SK-N-SH (cell line): ENCODE measurements at regions not wholly inside any gene's neighbourhood (a gene's known extent, or its start where the extent isn't known, plus 50 kb on each side); places are given as distances from the start of the nearest gene placed in this dataset.

ENCODE experiments used
- CTCF ChIA-PET: fragments of 300-600, 350-600 bp; formaldehyde crosslinking; extraction: SDS; loops from one replicate; lab custom pipeline; 2021; lab: Yijun Ruan, JAX
- POLR2A ChIA-PET: fragments of 350-600 bp; sonication (Branson Sonifier 250); formaldehyde crosslinking; extraction: SDS; loops from one replicate; lab custom pipeline; 2020; ENCODE audit warnings: antibody characterized with exemption, inconsistent platforms; lab: Yijun Ruan, JAX
- DNase-seq: peaks from one replicate; pipeline ENCODE4 v3.0.0; 2012
- H2AFZ ChIP-seq: fragments of 200-600 bp; sonication (generic); 2 replicates; pipeline ENCODE4 v1.8.1; 2016; ENCODE audit warnings: antibody characterized with exemption, mild to moderate bottlenecking, low read depth
- H3F3A ChIP-seq: fragments of 200-600 bp; sonication (generic); replicated peaks from 2 replicates; pipeline ENCODE3; 2016; ENCODE audit warnings: antibody characterized with exemption, mild to moderate bottlenecking; ENCODE audit not compliant: insufficient read depth
- H3K27ac ChIP-seq, 2 experiments: fragments of 200-500 bp in 1 of 2; fragments of 200-600 bp in 1 of 2; sonication (Bioruptor generic) in 1 of 2; sonication (generic), shearing (Covaris generic) in 1 of 2; 2 replicates each; pipeline versions ENCODE4 v1.5.1 to v1.6.1; 2014 to 2016; ENCODE audit warnings: low read depth in 2 of 2, inconsistent platforms in 1 of 2, low read length in 1 of 2, mild to moderate bottlenecking in 1 of 2, mixed read lengths in 1 of 2
- H3K27me3 ChIP-seq: fragments of 200-600 bp; sonication (generic), shearing (Covaris generic); 2 replicates; pipeline ENCODE4 v1.6.1; 2016; ENCODE audit warnings: mixed run types; ENCODE audit not compliant: insufficient read depth
- H3K36me3 ChIP-seq, 2 experiments: fragments of 200-500 bp in 1 of 2; fragments of 200-600 bp in 1 of 2; sonication (Bioruptor generic) in 1 of 2; sonication (generic) in 1 of 2; replicated peaks in 1 of 2; 2 replicates each; pipeline versions ENCODE3 to v1.5.1; 2014 to 2016; ENCODE audit warnings: low read length in 1 of 2, mild to moderate bottlenecking in 1 of 2; ENCODE audit not compliant: insufficient read depth in 2 of 2, control insufficient read depth in 1 of 2
- H3K4me1 ChIP-seq, 2 experiments: fragments of 200-500 bp in 1 of 2; fragments of 200-600 bp in 1 of 2; sonication (Bioruptor generic) in 1 of 2; sonication (generic), shearing (Covaris generic) in 1 of 2; 2 replicates each; pipeline versions ENCODE4 v1.5.1 to v1.6.1; 2014 to 2016; ENCODE audit warnings: low read depth in 1 of 2, low read length in 1 of 2, mixed run types in 1 of 2; ENCODE audit not compliant: insufficient read depth in 2 of 2, control insufficient read depth in 1 of 2
- H3K4me2 ChIP-seq: fragments of 200-600 bp; sonication (generic), shearing (Covaris generic); 2 replicates; pipeline ENCODE4 v1.6.1; 2017; ENCODE audit warnings: mixed run types
- H3K4me3 ChIP-seq, 2 experiments: fragments of 200-500 bp in 1 of 2; fragments of 200-600 bp in 1 of 2; sonication (Bioruptor generic) in 1 of 2; sonication (generic), shearing (Covaris generic) in 1 of 2; 2 replicates each; pipeline versions ENCODE4 v1.5.1 to v1.8.1; 2014 to 2016; ENCODE audit warnings: low read depth in 2 of 2, inconsistent platforms in 1 of 2, low read length in 1 of 2, mild to moderate bottlenecking in 1 of 2, mixed read lengths in 1 of 2, moderate library complexity in 1 of 2
- H3K79me2 ChIP-seq: fragments of 200-600 bp; sonication (generic); 2 replicates; pipeline ENCODE4 v1.8.1; 2017; ENCODE audit warnings: mild to moderate bottlenecking; ENCODE audit not compliant: insufficient read depth
- H3K9ac ChIP-seq: fragments of 200-600 bp; sonication (generic); 2 replicates; pipeline ENCODE4 v1.6.1; 2017; ENCODE audit warnings: mixed run types
- H3K9me2 ChIP-seq: fragments of 200-600 bp; sonication (generic); 2 replicates; pipeline ENCODE4 v1.6.1; 2017; ENCODE audit warnings: mixed run types
- H3K9me3 ChIP-seq: fragments of 200-600 bp; sonication (generic); 2 replicates; pipeline ENCODE4 v1.6.1; 2017; ENCODE audit warnings: mixed run types, mild to moderate bottlenecking, moderate library complexity
- H4K20me1 ChIP-seq: fragments of 200-600 bp; sonication (generic); 2 replicates; pipeline ENCODE4 v1.6.1; 2017; ENCODE audit warnings: mild to moderate bottlenecking, mixed run types; ENCODE audit not compliant: insufficient read depth
- ELF1 ChIP-seq: IDR thresholded peaks from 2 replicates; pipeline ENCODE4 v1.4.0; 2012
- FOXJ3 ChIP-seq: sonication (generic); formaldehyde crosslinking; IDR thresholded peaks from 2 replicates; pipeline ENCODE4 v1.5.1; 2020; ENCODE audit warnings: mild to moderate bottlenecking, missing genetic modification reagents
- FOXM1 ChIP-seq: IDR thresholded peaks from 2 replicates; pipeline ENCODE4 v1.4.0; 2012; ENCODE audit warnings: low read depth, mild to moderate bottlenecking
- GATA2 ChIP-seq: sonication (generic); formaldehyde crosslinking; IDR thresholded peaks from 2 replicates; pipeline ENCODE4 v1.5.0; 2020; ENCODE audit warnings: mild to moderate bottlenecking, missing genetic modification reagents
- MEF2A ChIP-seq: IDR thresholded peaks from 2 replicates; pipeline ENCODE4 v1.4.0; 2012; ENCODE audit warnings: low read depth, borderline replicate concordance
- POLR2AphosphoS5 ChIP-seq: IDR thresholded peaks from 2 replicates; pipeline ENCODE4 v1.6.1; 2012; ENCODE audit warnings: low read depth, low read length
- RAD21 ChIP-seq: IDR thresholded peaks from 2 replicates; pipeline ENCODE4 v1.6.1; 2012; ENCODE audit warnings: mild to moderate bottlenecking, low read length
- RCOR1 ChIP-seq: fragments of 150-350 bp; IDR thresholded peaks from 2 replicates; pipeline ENCODE4 v1.6.1; 2017; ENCODE audit warnings: antibody characterized with exemption, low read length
- RFX5 ChIP-seq: IDR thresholded peaks from 2 replicates; pipeline ENCODE4 v1.6.1; 2012; ENCODE audit warnings: mild to moderate bottlenecking, improper control_type of control experiment, low read length
- SIN3A ChIP-seq: IDR thresholded peaks from 2 replicates; pipeline ENCODE4 v1.6.1; 2012; ENCODE audit warnings: low read depth, mild to moderate bottlenecking, low read length, moderate library complexity, borderline replicate concordance
- TAF1 ChIP-seq: IDR thresholded peaks from 2 replicates; pipeline ENCODE4 v1.6.1; 2012; ENCODE audit warnings: low read depth, mild to moderate bottlenecking, low read length, moderate library complexity, borderline replicate concordance
- TCF12 ChIP-seq: IDR thresholded peaks from 2 replicates; pipeline ENCODE4 v1.4.0; 2012
- TEAD4 ChIP-seq: IDR thresholded peaks from 2 replicates; pipeline ENCODE4 v1.4.0; 2012; ENCODE audit warnings: mild to moderate bottlenecking, borderline replicate concordance; ENCODE audit not compliant: insufficient read depth
- USF1 ChIP-seq: IDR thresholded peaks from 2 replicates; pipeline ENCODE4 v1.4.0; 2012; ENCODE audit warnings: low read depth, borderline replicate concordance
- YY1 ChIP-seq: IDR thresholded peaks from 2 replicates; pipeline ENCODE4 v1.4.0; 2012; ENCODE audit warnings: low read depth, mild to moderate bottlenecking
- WGBS: methylation state at CpG from one replicate; pipeline ENCODE4 v1.1.6; 2017; ENCODE audit warnings: low lambda C conversion rate; 5-methylcytosine and 5-hydroxymethylcytosine counted together
- TF ChIP-seq, protein P1 (sequence below): fragments of 150-350 bp; IDR thresholded peaks from 2 replicates; pipeline ENCODE4 v1.6.1; 2017; ENCODE audit warnings: antibody characterized with exemption, low read length, low read depth, borderline replicate concordance
- TF ChIP-seq, protein P2 (sequence below): IDR thresholded peaks from 2 replicates; pipeline ENCODE4; 2012
- TF ChIP-seq, protein P3 (sequence below): fragments of 150-350 bp; IDR thresholded peaks from 2 replicates; pipeline ENCODE4 v1.6.1; 2016; ENCODE audit warnings: mild to moderate bottlenecking, low read depth, low read length

GRCh38 chr4:189659287-189659686 is 281.4 kb upstream of the FRG1 start:
- no peaks in the 10 kb centered on the region for H3K9me3 ChIP-seq
- no peak overlapping the region for H3K4me2 ChIP-seq
- WGBS = 40% methylated on average over 5 of the region's 10 CpGs
- no peak for TF ChIP-seq TAF1
- TF ChIP-seq, protein P1, sequence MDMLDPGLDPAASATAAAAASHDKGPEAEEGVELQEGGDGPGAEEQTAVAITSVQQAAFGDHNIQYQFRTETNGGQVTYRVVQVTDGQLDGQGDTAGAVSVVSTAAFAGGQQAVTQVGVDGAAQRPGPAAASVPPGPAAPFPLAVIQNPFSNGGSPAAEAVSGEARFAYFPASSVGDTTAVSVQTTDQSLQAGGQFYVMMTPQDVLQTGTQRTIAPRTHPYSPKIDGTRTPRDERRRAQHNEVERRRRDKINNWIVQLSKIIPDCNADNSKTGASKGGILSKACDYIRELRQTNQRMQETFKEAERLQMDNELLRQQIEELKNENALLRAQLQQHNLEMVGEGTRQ = no peak
- no peak for TF ChIP-seq RCOR1
- TF ChIP-seq USF1 = no peak
- TF ChIP-seq FOXM1 = no peak
- no peak for TF ChIP-seq GATA2 (CRISPR knock-in tag)
- no peak for TF ChIP-seq ELF1
- no peak for TF ChIP-seq YY1
- no peak for TF ChIP-seq FOXJ3 (CRISPR knock-in tag)
- TF ChIP-seq, protein P2, sequence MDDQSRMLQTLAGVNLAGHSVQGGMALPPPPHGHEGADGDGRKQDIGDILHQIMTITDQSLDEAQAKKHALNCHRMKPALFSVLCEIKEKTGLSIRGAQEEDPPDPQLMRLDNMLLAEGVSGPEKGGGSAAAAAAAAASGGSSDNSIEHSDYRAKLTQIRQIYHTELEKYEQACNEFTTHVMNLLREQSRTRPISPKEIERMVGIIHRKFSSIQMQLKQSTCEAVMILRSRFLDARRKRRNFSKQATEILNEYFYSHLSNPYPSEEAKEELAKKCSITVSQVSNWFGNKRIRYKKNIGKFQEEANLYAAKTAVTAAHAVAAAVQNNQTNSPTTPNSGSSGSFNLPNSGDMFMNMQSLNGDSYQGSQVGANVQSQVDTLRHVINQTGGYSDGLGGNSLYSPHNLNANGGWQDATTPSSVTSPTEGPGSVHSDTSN = no peak
- TF ChIP-seq RFX5 = no peak
- TF ChIP-seq TCF12 = no peak
- no peak for TF ChIP-seq MEF2A
- no peak for TF ChIP-seq SIN3A
- TF ChIP-seq RAD21 = no peak
- TF ChIP-seq POLR2AphosphoS5 = no peak
- TF ChIP-seq, protein P3, sequence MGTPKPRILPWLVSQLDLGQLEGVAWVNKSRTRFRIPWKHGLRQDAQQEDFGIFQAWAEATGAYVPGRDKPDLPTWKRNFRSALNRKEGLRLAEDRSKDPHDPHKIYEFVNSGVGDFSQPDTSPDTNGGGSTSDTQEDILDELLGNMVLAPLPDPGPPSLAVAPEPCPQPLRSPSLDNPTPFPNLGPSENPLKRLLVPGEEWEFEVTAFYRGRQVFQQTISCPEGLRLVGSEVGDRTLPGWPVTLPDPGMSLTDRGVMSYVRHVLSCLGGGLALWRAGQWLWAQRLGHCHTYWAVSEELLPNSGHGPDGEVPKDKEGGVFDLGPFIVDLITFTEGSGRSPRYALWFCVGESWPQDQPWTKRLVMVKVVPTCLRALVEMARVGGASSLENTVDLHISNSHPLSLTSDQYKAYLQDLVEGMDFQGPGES = no peak
- no peak for TF ChIP-seq TEAD4
- no peaks in the 10 kb centered on the region for H4K20me1 ChIP-seq
- H3K9ac ChIP-seq = no peak overlapping the region
- no peak overlapping the region for H3K4me3 ChIP-seq
- no peaks in the 10 kb centered on the region for H3K27me3 ChIP-seq
- DNase-seq = no peak
- ChIA-PET POLR2A (no interaction called here), CTCF (no interaction called here)
- peaks cover 0 to 6% of the 10 kb centered on the region in 2 experiments; a peak in 1 of 4 replicates for H3K4me1 ChIP-seq
- H3F3A ChIP-seq = no peaks in the 10 kb centered on the region
- no peaks in the 10 kb centered on the region for H3K9me2 ChIP-seq
- no peaks in the 10 kb centered on the region for H3K36me3 ChIP-seq
- no peak overlapping the region for H3K27ac ChIP-seq
- no peak overlapping the region for H2AFZ ChIP-seq
- H3K79me2 ChIP-seq = no peaks in the 10 kb centered on the region
